ENCODE measurements at regions not wholly inside any gene's neighbourhood (a gene's known extent, or its start where the extent isn't known, plus 50 kb on each side); places are given as distances from the start of the nearest gene placed in this dataset.
A peak's percentile ranks its signal among the peaks of the same experiment; 100 is the strongest.
"Not testable (repeated sequence)": the region's sequence is repeated elsewhere in the genome, so short reads cannot be mapped to it uniquely, and the experiment has no call there.

DNA sequence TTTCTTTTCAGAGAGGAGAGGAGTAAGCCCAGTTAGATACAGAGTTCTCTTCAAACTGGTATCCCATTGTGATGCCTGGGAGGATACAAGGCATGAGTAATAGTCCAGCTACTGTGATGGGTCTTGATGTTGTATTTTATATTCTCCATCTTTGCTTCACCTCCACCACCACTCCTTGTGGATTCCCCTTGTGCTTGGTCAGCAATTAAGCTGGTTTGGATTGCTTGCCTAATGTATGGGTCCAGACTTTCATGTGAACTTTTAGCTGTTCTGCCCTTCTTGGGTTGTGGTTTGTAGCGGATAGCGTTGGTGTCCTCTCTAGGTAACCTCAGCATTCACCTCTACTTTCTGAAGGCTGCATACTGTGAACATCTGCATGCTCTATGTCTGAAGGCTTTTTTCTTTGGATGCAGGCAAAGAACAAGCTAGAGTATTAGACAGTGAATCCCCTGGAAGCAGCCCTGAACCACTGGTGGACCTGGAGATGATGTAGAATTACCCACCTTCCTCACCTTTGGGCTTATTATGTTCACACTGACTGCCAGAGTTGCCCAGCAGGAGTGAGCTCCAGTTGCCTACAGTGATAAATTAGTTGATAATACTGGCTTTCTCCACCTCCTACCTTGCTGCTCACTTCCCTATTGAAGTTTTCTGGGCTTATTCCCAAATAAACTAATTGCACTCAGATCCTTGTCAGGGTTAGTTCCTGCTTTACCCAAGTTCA, 126.5 kb upstream of the MTPN start:
- no peak overlapping the region for H3K4me3 ChIP-seq (ENCODE audit: low read depth, low read length)
- 100% methylated on average over 2 of the region's 2 CpGs for WGBS (ENCODE audit: insufficient coverage)
- H3K4me1 ChIP-seq (ENCODE audit: control insufficient read depth, insufficient read depth, low read length), result no peaks in the 10 kb centered on the region
- no peaks in the 10 kb centered on the region for H3K36me3 ChIP-seq (ENCODE audit: control insufficient read depth, insufficient read depth, low read length)
- no peak overlapping the region for H3K27ac ChIP-seq (ENCODE audit: low read depth, low read length)
- H3K27me3 ChIP-seq (ENCODE audit: control insufficient read depth, insufficient read depth, low read length), result no peaks in the 10 kb centered on the region
- DNase-seq (ENCODE audit: low read depth in 4 of 6, low spot score in 6 of 6), result no peak
- H3K9me3 ChIP-seq (ENCODE audit: control insufficient read depth, insufficient read depth, low read length), result no peaks in the 10 kb centered on the region

DNA sequence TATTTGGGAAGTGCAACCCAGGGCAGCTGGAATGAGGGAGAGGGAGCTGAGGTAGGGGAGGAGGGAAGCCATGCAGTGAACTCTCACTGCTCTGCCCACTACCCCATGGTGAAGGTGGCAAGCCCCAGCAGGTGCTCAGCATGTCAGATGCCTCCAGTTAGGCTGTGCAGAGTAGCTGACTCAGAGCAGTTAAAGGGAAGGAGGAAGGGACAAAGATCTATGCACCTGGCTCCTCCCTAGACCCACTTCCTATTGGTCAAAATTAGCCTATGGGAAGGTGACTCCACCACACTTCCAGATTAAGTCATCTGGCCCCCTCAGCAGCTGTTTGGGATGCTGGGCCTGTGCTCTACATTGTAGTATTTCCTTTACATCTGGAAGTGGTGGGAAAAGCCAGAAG, 125.7 kb upstream of the MTPN start:
- H3K36me3 ChIP-seq (ENCODE audit: control insufficient read depth, insufficient read depth, low read length), result no peaks in the 10 kb centered on the region
- no peak overlapping the region for H3K27ac ChIP-seq (ENCODE audit: low read depth, low read length)
- H3K4me1 ChIP-seq (ENCODE audit: control insufficient read depth, insufficient read depth, low read length), result no peaks in the 10 kb centered on the region
- no peak for DNase-seq (ENCODE audit: low read depth in 4 of 6, low spot score in 6 of 6)
- H3K4me3 ChIP-seq (ENCODE audit: low read depth, low read length), result no peak overlapping the region
- H3K9me3 ChIP-seq (ENCODE audit: control insufficient read depth, insufficient read depth, low read length), result no peaks in the 10 kb centered on the region
- no peaks in the 10 kb centered on the region for H3K27me3 ChIP-seq (ENCODE audit: control insufficient read depth, insufficient read depth, low read length)

DNA sequence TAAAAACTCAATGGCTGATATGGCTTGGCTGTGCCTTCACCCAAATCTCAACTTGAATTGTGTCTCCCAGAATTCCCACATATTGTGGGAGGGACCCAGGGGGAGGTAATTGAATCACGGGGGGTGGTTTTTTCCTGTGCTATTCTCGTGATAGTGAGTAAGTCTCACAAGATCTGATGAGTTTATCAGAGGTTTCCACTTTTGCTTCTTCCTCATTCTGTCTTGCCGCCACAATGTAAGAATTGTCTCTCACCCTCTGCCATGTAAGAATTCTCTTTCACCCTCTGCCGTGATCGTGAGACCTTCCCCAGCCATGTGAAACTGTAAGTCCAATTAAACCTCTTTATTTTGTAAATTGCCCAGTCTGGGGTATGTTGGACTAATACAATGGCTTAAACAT, 115.6 kb upstream of the MTPN start:
- not testable (repeated sequence) for H3K36me3 ChIP-seq (ENCODE audit: control insufficient read depth, insufficient read depth, low read length); H3K27ac ChIP-seq (ENCODE audit: low read depth, low read length); H3K9me3 ChIP-seq (ENCODE audit: control insufficient read depth, insufficient read depth, low read length); H3K4me3 ChIP-seq (ENCODE audit: low read depth, low read length); DNase-seq (ENCODE audit: low read depth in 4 of 6, low spot score in 6 of 6); H3K27me3 ChIP-seq (ENCODE audit: control insufficient read depth, insufficient read depth, low read length); H3K4me1 ChIP-seq (ENCODE audit: control insufficient read depth, insufficient read depth, low read length)
- 93% methylated on average over 3 of the region's 5 CpGs for whole genome bisulfite sequencing (ENCODE audit: insufficient coverage)

DNA sequence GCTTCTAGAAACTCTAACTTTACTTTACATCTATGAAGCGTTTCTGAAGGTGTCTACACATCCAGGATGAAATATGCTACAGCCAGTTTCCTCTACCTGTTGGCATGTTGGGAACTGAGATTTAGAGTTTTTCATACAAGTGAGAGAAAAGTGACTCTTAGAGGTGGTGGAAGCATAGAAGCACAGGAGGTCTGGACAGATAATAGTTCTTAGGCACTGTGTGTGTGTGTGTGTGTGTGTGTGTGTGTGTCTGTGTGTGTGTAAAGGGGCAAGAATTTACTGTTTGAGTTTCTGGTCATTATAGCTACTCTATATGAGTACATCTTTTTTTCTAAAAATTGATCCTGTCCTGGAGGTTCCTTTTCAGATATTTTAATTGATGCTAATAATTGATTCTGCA, 110.7 kb upstream of the MTPN start:
- no peaks in the 10 kb centered on the region for H3K27me3 ChIP-seq (ENCODE audit: control insufficient read depth, insufficient read depth, low read length)
- no CpG with 5 or more reads among the region's 1 CpG for WGBS (ENCODE audit: insufficient coverage)
- DNase-seq (ENCODE audit: low read depth in 4 of 6, low spot score in 6 of 6), result no peak
- H3K36me3 ChIP-seq (ENCODE audit: control insufficient read depth, insufficient read depth, low read length), result no peaks in the 10 kb centered on the region
- no peaks in the 10 kb centered on the region for H3K4me1 ChIP-seq (ENCODE audit: control insufficient read depth, insufficient read depth, low read length)
- H3K27ac ChIP-seq (ENCODE audit: low read depth, low read length), result no peak overlapping the region
- no peak overlapping the region for H3K4me3 ChIP-seq (ENCODE audit: low read depth, low read length)
- no peaks in the 10 kb centered on the region for H3K9me3 ChIP-seq (ENCODE audit: control insufficient read depth, insufficient read depth, low read length)

DNA sequence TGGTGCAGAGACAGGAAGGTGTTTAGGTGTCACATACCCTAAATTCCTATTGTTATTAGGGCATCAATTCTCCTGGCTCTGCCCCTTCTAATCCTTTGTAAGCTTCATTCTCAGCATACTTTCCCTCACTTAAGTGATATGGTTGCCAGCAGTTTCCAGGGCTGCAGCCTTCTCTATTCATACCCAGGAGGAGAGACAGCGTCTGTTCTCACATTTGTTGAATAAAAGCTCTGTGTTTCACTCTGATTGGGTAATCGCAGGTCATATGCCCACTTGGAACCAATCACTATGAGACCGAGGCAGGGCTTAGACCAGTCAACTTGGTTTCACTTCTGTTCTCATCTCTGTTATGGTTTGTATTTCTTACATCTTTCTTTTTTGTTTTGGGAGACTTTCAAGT, 109.6 kb upstream of the MTPN start:
- no peaks in the 10 kb centered on the region for H3K36me3 ChIP-seq (ENCODE audit: control insufficient read depth, insufficient read depth, low read length)
- H3K27me3 ChIP-seq (ENCODE audit: control insufficient read depth, insufficient read depth, low read length), result no peaks in the 10 kb centered on the region
- H3K9me3 ChIP-seq (ENCODE audit: control insufficient read depth, insufficient read depth, low read length), result no peaks in the 10 kb centered on the region
- H3K27ac ChIP-seq (ENCODE audit: low read depth, low read length), result no peak overlapping the region
- DNase-seq (ENCODE audit: low read depth in 4 of 6, low spot score in 6 of 6), result peak; percentile 31 to 93 (median 62)
- H3K4me1 ChIP-seq (ENCODE audit: control insufficient read depth, insufficient read depth, low read length), result no peaks in the 10 kb centered on the region
- 29% methylated on average over 1 of the region's 3 CpGs for WGBS (ENCODE audit: insufficient coverage)
- H3K4me3 ChIP-seq (ENCODE audit: low read depth, low read length), result peak overlapping the region; percentile 45

DNA sequence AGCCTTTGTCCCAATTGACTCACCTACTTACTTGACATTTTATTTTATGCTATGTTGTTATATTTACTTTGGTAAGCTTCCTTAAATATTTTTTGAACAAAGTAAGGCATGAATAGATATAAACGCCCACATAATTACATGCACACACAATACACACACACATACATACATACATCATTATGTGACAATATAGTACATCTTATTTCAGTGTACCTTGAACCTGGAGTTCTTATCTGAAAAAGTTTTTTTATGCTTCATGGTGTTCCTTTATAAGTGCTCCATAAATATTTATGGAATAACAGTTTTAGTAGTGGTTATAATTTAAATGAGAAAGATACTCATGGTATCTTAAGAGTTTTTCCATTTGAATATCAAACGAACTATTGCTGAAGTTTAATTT, 102.8 kb upstream of the MTPN start:
- Histone ChIP-seq H3K9me3 (ENCODE audit: control insufficient read depth, insufficient read depth, low read length) (no peaks in the 10 kb centered on the region), H3K27ac (ENCODE audit: low read depth, low read length) (no peak overlapping the region), H3K4me3 (ENCODE audit: low read depth, low read length) (no peak overlapping the region), H3K27me3 (ENCODE audit: control insufficient read depth, insufficient read depth, low read length) (no peaks in the 10 kb centered on the region), H3K4me1 (ENCODE audit: control insufficient read depth, insufficient read depth, low read length) (no peaks in the 10 kb centered on the region), H3K36me3 (ENCODE audit: control insufficient read depth, insufficient read depth, low read length) (no peaks in the 10 kb centered on the region)
- WGBS (ENCODE audit: insufficient coverage), result no CpG with 5 or more reads among the region's 2 CpGs
- no peak for DNase-seq (ENCODE audit: low read depth in 4 of 6, low spot score in 6 of 6)

DNA sequence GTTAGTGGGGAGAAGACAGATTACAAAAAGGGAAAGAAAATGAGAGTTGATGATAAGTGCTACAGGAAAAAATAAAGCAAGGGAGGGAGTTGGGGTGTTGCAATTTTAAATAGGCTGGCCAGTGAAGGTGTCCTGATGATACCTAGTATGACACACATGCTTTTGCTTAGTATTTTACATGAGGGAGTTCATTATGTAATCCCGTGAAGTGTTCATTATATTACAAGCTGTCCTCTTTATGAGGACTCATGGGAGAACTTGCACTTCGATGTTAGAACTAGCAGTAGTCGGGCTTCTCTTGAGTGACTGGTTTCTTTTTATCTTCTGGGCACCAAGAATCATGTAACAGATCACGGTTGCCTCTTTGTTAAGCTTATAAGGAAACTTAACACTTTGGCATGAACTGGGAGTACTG, 102.3 kb upstream of the MTPN start:
- Histone ChIP-seq H3K27me3 (ENCODE audit: control insufficient read depth, insufficient read depth, low read length) (no peaks in the 10 kb centered on the region), H3K4me3 (ENCODE audit: low read depth, low read length) (no peak overlapping the region), H3K9me3 (ENCODE audit: control insufficient read depth, insufficient read depth, low read length) (no peaks in the 10 kb centered on the region), H3K27ac (ENCODE audit: low read depth, low read length) (no peak overlapping the region), H3K4me1 (ENCODE audit: control insufficient read depth, insufficient read depth, low read length) (no peaks in the 10 kb centered on the region), H3K36me3 (ENCODE audit: control insufficient read depth, insufficient read depth, low read length) (no peaks in the 10 kb centered on the region)
- 88% methylated on average over 3 of the region's 4 CpGs for WGBS (ENCODE audit: insufficient coverage)
- DNase-seq (ENCODE audit: low read depth in 4 of 6, low spot score in 6 of 6), result no peak

DNA sequence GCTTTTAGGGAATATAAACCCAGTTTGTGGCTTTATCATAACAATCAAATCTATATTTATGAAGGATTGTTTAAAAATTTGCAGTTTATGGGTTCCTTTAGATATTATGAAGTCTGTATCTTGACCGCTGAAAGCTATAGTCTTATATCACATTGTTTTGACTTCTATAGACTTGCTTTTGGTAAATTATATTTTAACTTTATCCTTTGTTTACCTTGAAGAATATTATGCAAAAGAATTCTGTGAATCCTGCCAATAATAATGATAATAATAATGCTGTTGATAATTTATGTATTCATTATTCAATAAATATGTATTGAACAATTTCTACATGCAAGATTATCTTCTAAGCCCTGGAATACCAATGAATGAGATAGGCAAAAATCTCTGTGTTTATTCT, 101.9 kb upstream of the MTPN start:
- no peaks in the 10 kb centered on the region for H3K4me1 ChIP-seq (ENCODE audit: control insufficient read depth, insufficient read depth, low read length)
- no CpG with 5 or more reads among the region's 1 CpG for WGBS (ENCODE audit: insufficient coverage)
- H3K9me3 ChIP-seq (ENCODE audit: control insufficient read depth, insufficient read depth, low read length), result no peaks in the 10 kb centered on the region
- DNase-seq (ENCODE audit: low read depth in 4 of 6, low spot score in 6 of 6), result no peak
- H3K36me3 ChIP-seq (ENCODE audit: control insufficient read depth, insufficient read depth, low read length), result no peaks in the 10 kb centered on the region
- H3K4me3 ChIP-seq (ENCODE audit: low read depth, low read length), result no peak overlapping the region
- no peaks in the 10 kb centered on the region for H3K27me3 ChIP-seq (ENCODE audit: control insufficient read depth, insufficient read depth, low read length)
- H3K27ac ChIP-seq (ENCODE audit: low read depth, low read length), result no peak overlapping the region

DNA sequence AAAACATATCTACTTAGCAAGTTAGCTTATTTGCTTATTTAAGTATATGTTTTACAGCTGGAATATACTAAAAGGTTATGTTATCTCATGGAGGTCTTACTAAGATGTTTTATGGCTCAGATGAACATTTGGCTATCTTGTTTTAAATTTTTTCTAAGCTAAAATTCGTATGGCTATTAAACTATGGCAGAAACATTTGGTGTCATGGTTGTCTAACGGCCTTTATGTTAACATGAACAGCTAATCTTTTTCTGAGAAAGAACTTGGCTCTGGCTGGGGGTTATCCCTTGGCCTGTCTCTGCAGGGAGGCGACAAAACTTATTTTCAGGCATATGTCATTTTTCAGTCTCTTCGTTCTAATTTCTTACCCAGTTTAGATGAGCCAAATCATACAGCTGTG, 101.5 kb upstream of the MTPN start:
- Histone ChIP-seq H3K27me3 (ENCODE audit: control insufficient read depth, insufficient read depth, low read length) (no peaks in the 10 kb centered on the region), H3K27ac (ENCODE audit: low read depth, low read length) (no peak overlapping the region), H3K4me3 (ENCODE audit: low read depth, low read length) (no peak overlapping the region), H3K4me1 (ENCODE audit: control insufficient read depth, insufficient read depth, low read length) (no peaks in the 10 kb centered on the region), H3K36me3 (ENCODE audit: control insufficient read depth, insufficient read depth, low read length) (no peaks in the 10 kb centered on the region), H3K9me3 (ENCODE audit: control insufficient read depth, insufficient read depth, low read length) (no peaks in the 10 kb centered on the region)
- no peak for DNase-seq (ENCODE audit: low read depth in 4 of 6, low spot score in 6 of 6)
- 89% methylated on average over 4 of the region's 4 CpGs for WGBS (ENCODE audit: insufficient coverage)

DNA sequence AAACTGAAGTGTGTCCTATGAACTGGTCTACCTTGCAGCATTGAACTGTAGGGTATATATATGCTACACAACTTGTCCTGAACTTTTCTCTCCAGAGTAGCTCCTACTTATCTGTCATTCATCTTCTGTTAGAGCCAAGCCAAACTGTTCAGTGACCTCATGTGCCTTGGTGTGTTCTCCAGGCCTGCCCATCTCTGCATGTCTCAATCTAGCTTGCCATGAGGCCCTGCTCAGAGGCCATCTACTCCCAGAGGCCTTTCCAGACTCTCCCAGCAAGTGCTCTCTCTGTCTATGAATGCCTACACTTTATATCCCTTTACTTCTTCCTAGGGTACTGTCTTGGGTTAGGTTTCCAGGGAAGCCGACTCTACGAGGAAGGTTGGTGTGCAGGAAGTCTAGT, 99.8 kb upstream of the MTPN start:
- DNase-seq (ENCODE audit: low read depth in 4 of 6, low spot score in 6 of 6), result no peak
- Histone ChIP-seq H3K27ac (ENCODE audit: low read depth, low read length) (no peak overlapping the region), H3K27me3 (ENCODE audit: control insufficient read depth, insufficient read depth, low read length) (no peaks in the 10 kb centered on the region), H3K4me1 (ENCODE audit: control insufficient read depth, insufficient read depth, low read length) (no peaks in the 10 kb centered on the region), H3K36me3 (ENCODE audit: control insufficient read depth, insufficient read depth, low read length) (no peaks in the 10 kb centered on the region), H3K4me3 (ENCODE audit: low read depth, low read length) (no peak overlapping the region), H3K9me3 (ENCODE audit: control insufficient read depth, insufficient read depth, low read length) (no peaks in the 10 kb centered on the region)
- WGBS (ENCODE audit: insufficient coverage), result 88% methylated on average over 2 of the region's 2 CpGs
